ENCODE measurements at regions not wholly inside any gene's neighbourhood (a gene's known extent, or its start where the extent isn't known, plus 50 kb on each side); places are given as distances from the start of the nearest gene placed in this dataset.

DNA sequence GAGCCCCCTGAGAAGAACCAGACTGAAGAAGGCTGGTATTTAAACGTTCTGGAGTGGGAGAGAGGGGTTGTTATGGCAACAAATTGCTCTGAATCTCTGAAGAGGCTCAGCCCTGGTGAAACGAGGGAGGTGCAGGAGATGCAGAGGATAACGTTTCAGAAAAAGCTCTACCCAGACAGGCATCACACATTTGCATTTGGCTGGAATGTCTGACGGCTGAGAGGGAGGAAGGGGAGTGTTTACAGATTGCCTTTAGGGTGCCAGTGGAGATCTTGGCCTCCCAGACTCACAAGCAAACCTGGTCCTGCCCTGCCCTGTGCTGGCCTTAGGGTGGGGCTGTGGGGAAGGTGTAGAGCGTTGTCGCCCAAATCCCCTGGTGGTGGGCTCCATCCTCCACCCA, 169.0 kb upstream of the AJAP1 start:
- Histone ChIP-seq H3K4me1 (peaks cover 0 to 13% (median 0%) of the 10 kb centered on the region in 12 donors), H3K9me3 (no peaks in the 10 kb centered on the region), H3K36me3 (no peaks in the 10 kb centered on the region), H3K27ac (no peak overlapping the region), H3K27me3 (no peaks in the 10 kb centered on the region), H3K4me3 (no peak overlapping the region)
- TF ChIP-seq CTCF (IDR thresholded peaks at IDR 0.05) (no peak), POLR2A (IDR thresholded peaks at IDR 0.05) (no peak)
- ATAC-seq, result no peak
- 25 to 27% (median 25%) methylated on average over 6 of the region's 6 CpGs for WGBS, 4 donors
- no peak for DNase-seq
- intact Hi-C loops (cut with DNase I), result no loop called here

- intact Hi-C loops (cut with DNase I), result no loop called here
- WGBS, 4 donors, result 68 to 78% (median 74%) methylated on average over 5 of the region's 5 CpGs
- no peaks in the 10 kb centered on the region for H3K9me3 ChIP-seq
- no peak overlapping the region for H3K4me3 ChIP-seq
- DNase-seq, result no peak
- H3K27ac ChIP-seq, result no peak overlapping the region
- H3K4me1 ChIP-seq, result peaks cover 0 to 13% (median 0%) of the 10 kb centered on the region in 12 donors
- H3K27me3 ChIP-seq, result peaks cover 0 to 1% (median 0%) of the 10 kb centered on the region in 9 donors
- no peaks in the 10 kb centered on the region for H3K36me3 ChIP-seq
- no peak for ATAC-seq
- TF ChIP-seq CTCF (IDR thresholded peaks at IDR 0.05) (no peak), POLR2A (IDR thresholded peaks at IDR 0.05) (no peak)
Observed at GRCh38 chr1:4485878-4486277, 168.5 kb upstream of the AJAP1 start.

- H3K4me1 ChIP-seq, result peaks cover 0 to 13% (median 0%) of the 10 kb centered on the region in 12 donors
- ATAC-seq, result peak in 2 of 4 donors; percentile 41 to 79
- H3K36me3 ChIP-seq, result no peaks in the 10 kb centered on the region
Observed at GRCh38 chr1:4486408-4487120, 167.8 kb upstream of the AJAP1 start.

DNA sequence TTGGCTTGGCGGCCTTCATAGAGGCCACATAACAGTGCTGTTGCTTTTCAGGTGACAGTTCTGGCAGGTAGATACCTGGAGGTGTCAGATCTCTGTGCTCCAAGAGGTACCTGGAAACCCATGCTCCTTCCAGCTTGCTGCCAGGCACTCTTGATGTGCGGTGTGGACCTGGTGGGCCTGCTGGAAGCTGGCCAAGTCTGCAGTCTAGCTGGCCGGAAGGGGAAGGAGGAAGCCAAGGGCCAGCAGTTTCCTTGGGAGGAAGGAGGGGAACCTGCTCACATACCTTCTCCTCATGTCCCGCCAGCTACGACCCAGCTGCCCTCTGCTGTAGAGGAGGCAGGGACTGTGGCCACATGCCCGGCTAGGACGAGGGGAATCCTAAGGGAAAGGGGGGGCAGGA, 166.4 kb upstream of the AJAP1 start:
- no peak for DNase-seq
- Histone ChIP-seq H3K27ac (no peak overlapping the region), H3K4me3 (no peak overlapping the region), H3K36me3 (no peaks in the 10 kb centered on the region), H3K27me3 (peaks cover 0 to 5% (median 0%) of the 10 kb centered on the region in 9 donors), H3K4me1 (peaks cover 0 to 13% (median 0%) of the 10 kb centered on the region in 12 donors), H3K9me3 (no peaks in the 10 kb centered on the region)
- no peak for TF ChIP-seq POLR2A (IDR thresholded peaks at IDR 0.05)
- no peak for TF ChIP-seq CTCF (IDR thresholded peaks at IDR 0.05)
- intact Hi-C loops (cut with DNase I), result no loop called here
- ATAC-seq, result no peak
- 50 to 56% (median 53%) methylated on average over 7 of the region's 7 CpGs for WGBS, 4 donors

More at GRCh38 chr1:4486408-4487120, 167.8 kb upstream of the AJAP1 start:
- H3K27ac ChIP-seq, result no peak overlapping the region
- WGBS, 4 donors, result 66 to 79% (median 70%) methylated on average over 18 to 22 of the region's 22 CpGs
- no peak for TF ChIP-seq CTCF (IDR thresholded peaks at IDR 0.05)
- no peak for TF ChIP-seq POLR2A (IDR thresholded peaks at IDR 0.05)
- intact Hi-C loops (cut with DNase I), result no loop called here
- peak in 2 of 5 donors; percentile 28 to 41 for DNase-seq
- H3K27me3 ChIP-seq, result peaks cover 0 to 4% (median 0%) of the 10 kb centered on the region in 9 donors
- H3K9me3 ChIP-seq, result no peaks in the 10 kb centered on the region
- H3K4me3 ChIP-seq, result no peak overlapping the region
